ENCODE measurements at regions not wholly inside any gene's neighbourhood (a gene's known extent, or its start where the extent isn't known, plus 50 kb on each side); places are given as distances from the start of the nearest gene placed in this dataset.

GRCh38 chr7:115883629-115884028 lies 146.9 kb downstream of the TFEC start:
- no peak for TF ChIP-seq EZH2 (IDR thresholded peaks at IDR 0.05; ENCODE audit: borderline replicate concordance, low read length)
- TF ChIP-seq CTCF (IDR thresholded peaks at IDR 0.05; ENCODE audit: low read length): no peak
- Histone ChIP-seq H3K4me2 (ENCODE audit: low read length) (no peak overlapping the region), H3K36me3 (ENCODE audit: insufficient read depth, low read length) (no peaks in the 10 kb centered on the region), H3K4me1 (ENCODE audit: insufficient read depth, low read length, severe bottlenecking) (no peaks in the 10 kb centered on the region), H3K27ac (ENCODE audit: low read depth, low read length, poor library complexity, severe bottlenecking) (no peak overlapping the region), H2AFZ (ENCODE audit: low read length) (no peak overlapping the region), H3K4me3 (ENCODE audit: low read depth, low read length, poor library complexity, severe bottlenecking) (no peak overlapping the region), H3K9ac (ENCODE audit: low read length) (no peak overlapping the region), H3K79me2 (ENCODE audit: insufficient read depth, low read length) (no peaks in the 10 kb centered on the region), H3K9me3 (ENCODE audit: low read length) (no peaks in the 10 kb centered on the region), H4K20me1 (ENCODE audit: insufficient read depth, low read length) (no peaks in the 10 kb centered on the region), H3K27me3 (ENCODE audit: insufficient read depth, low read length) (no peaks in the 10 kb centered on the region), H3F3A (ENCODE audit: insufficient read depth, low read length) (no peaks in the 10 kb centered on the region), H3K9me2 (ENCODE audit: low read depth, low read length) (no peaks in the 10 kb centered on the region)

GRCh38 chr7:115881476-115881875 lies 149.1 kb downstream of the TFEC start:
- H3K4me2 ChIP-seq (ENCODE audit: low read length): no peak overlapping the region
- no peak overlapping the region for H2AFZ ChIP-seq (ENCODE audit: low read length)
- no peaks in the 10 kb centered on the region for H3K9me2 ChIP-seq (ENCODE audit: low read depth, low read length)
- H3K27ac ChIP-seq (ENCODE audit: low read depth, low read length, poor library complexity, severe bottlenecking): no peak overlapping the region
- no peak for TF ChIP-seq EZH2 (IDR thresholded peaks at IDR 0.05; ENCODE audit: borderline replicate concordance, low read length)
- no peak for TF ChIP-seq CTCF (IDR thresholded peaks at IDR 0.05; ENCODE audit: low read length)
- H3K79me2 ChIP-seq (ENCODE audit: insufficient read depth, low read length): no peaks in the 10 kb centered on the region
- no peaks in the 10 kb centered on the region for H3K4me1 ChIP-seq (ENCODE audit: insufficient read depth, low read length, severe bottlenecking)
- no peaks in the 10 kb centered on the region for H3F3A ChIP-seq (ENCODE audit: insufficient read depth, low read length)
- no peaks in the 10 kb centered on the region for H3K27me3 ChIP-seq (ENCODE audit: insufficient read depth, low read length)
- no peak overlapping the region for H3K9ac ChIP-seq (ENCODE audit: low read length)
- no peaks in the 10 kb centered on the region for H4K20me1 ChIP-seq (ENCODE audit: insufficient read depth, low read length)
- no peaks in the 10 kb centered on the region for H3K36me3 ChIP-seq (ENCODE audit: insufficient read depth, low read length)
- H3K9me3 ChIP-seq (ENCODE audit: low read length): no peaks in the 10 kb centered on the region
- no peak overlapping the region for H3K4me3 ChIP-seq (ENCODE audit: low read depth, low read length, poor library complexity, severe bottlenecking)

GRCh38 chr7:115879171-115879570 lies 151.4 kb downstream of the TFEC start:
- Histone ChIP-seq H3K79me2 (ENCODE audit: insufficient read depth, low read length) (no peaks in the 10 kb centered on the region), H3K4me3 (ENCODE audit: low read depth, low read length, poor library complexity, severe bottlenecking) (no peak overlapping the region), H3K4me2 (ENCODE audit: low read length) (no peak overlapping the region), H4K20me1 (ENCODE audit: insufficient read depth, low read length) (no peaks in the 10 kb centered on the region), H3K27me3 (ENCODE audit: insufficient read depth, low read length) (no peaks in the 10 kb centered on the region), H3K4me1 (ENCODE audit: insufficient read depth, low read length, severe bottlenecking) (no peaks in the 10 kb centered on the region), H3K36me3 (ENCODE audit: insufficient read depth, low read length) (no peaks in the 10 kb centered on the region), H3K9ac (ENCODE audit: low read length) (no peak overlapping the region), H3K27ac (ENCODE audit: low read depth, low read length, poor library complexity, severe bottlenecking) (no peak overlapping the region), H2AFZ (ENCODE audit: low read length) (no peak overlapping the region), H3F3A (ENCODE audit: insufficient read depth, low read length) (no peaks in the 10 kb centered on the region), H3K9me3 (ENCODE audit: low read length) (no peaks in the 10 kb centered on the region), H3K9me2 (ENCODE audit: low read depth, low read length) (no peaks in the 10 kb centered on the region)
- no peak for TF ChIP-seq EZH2 (IDR thresholded peaks at IDR 0.05; ENCODE audit: borderline replicate concordance, low read length)
- no peak for TF ChIP-seq CTCF (IDR thresholded peaks at IDR 0.05; ENCODE audit: low read length)

Data from OCI-LY1 (cell line).